HG02981 (cell line): ENCODE measurements at regions not wholly inside any gene's neighbourhood (a gene's known extent, or its start where the extent isn't known, plus 50 kb on each side); places are given as distances from the start of the nearest gene placed in this dataset.
"Not testable (repeated sequence)": the region's sequence is repeated elsewhere in the genome, so short reads cannot be mapped to it uniquely, and the experiment has no call there.

Experiments
- ATAC-seq: cut with Tn5 transposase; IDR thresholded peaks from one replicate; pipeline ENCODE4 v1.9.1; 2021; ENCODE audit warnings: mild to moderate bottlenecking, moderate library complexity; ENCODE audit not compliant: unreplicated experiment

DNA sequence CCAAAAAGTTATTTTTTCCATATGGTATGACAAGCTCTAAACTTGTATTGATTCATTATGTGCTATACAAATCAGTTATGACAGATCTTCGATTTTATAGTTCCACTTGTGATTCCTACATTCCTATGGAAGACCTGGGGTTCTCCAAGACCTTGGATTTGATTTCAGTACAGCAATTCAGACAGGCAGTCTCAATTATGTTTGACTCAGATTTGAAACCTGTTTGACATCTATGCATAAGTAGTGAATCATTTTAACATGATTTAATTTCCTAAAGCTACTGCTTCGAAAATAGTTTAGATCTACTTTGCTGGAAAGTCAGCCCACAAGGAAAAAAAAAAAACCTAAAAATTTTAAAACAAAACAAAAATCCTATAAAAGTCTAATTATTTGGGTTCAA is 820.4 kb downstream of the LUZP2 start:
- no peak for ATAC-seq

DNA sequence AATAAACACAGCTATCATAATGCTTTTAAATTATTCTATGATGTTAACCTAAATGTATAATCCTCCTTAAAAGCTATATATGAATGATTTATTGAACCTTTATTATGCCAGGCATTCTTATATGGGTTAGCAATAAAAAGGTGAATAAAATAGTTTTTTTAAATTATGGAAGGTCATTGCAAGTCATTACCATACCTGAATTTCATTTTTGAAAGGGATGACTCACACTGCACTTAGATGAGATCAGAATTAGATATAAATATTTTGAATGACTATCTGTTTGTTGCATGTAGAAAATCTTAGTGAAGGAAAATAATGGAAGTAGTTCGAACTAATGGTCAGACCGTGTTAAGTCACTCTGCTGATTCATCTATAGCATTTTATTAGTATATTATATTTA is 822.3 kb downstream of the LUZP2 start:
- ATAC-seq = no peak

DNA sequence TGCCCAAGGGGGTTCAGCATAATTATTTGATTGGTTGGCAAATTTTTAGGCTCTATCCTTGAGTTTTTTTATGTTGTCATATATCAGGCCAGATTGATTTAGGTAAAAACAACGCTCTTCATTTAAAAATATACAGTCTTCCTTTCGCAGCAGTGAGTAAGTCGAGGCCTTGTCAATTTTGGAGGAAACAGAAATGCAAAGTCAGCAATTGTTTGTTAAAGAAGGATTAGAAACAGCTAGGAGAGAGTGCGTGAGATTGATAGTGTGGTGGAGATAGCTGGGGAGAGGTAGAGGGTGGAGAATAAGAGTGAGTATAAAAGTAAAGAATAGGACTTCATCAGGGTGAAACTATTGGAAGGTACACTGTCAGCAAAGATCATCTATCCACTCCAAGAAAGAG is 830.8 kb downstream of the LUZP2 start:
- ATAC-seq = no peak

DNA sequence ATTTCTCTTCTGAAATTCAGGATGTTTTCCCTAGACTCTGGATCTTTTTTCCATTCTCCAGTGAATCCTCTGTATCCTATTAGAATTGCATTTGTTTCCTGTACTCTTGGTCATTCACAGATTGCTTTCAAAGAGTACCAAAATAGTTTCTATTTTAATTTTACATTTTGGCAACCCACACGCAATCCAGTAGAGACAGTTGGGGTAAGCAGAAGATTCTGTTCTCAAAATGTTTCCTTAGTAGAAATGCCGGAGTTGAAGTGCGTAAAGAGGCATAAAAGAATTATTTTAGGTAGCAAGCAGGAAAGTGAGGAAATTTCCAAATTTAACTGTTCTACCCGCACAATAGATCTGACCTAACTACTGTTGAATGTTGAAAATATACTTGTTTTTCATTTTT is 842.4 kb downstream of the LUZP2 start:
- no peak for ATAC-seq

DNA sequence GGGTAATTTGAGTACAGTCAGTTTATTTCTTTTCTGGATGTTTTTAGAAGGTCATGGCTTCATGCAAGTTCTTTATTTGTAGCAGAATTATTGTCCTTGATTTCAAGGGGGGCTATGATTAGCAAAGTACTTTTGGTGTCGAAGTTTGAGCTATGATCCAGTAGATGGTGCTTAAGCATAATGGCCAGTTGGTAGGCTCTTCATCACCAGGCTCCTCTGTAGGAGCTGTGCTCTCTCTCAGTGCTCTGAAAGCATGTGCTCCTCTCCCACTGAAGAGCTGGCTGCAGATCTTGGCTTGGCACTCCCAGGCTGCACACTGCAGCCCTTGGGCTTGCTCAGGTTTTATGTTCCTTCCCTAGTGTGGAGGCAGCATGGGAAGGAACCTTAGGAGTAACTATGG is 852.7 kb downstream of the LUZP2 start:
- ATAC-seq = no peak

DNA sequence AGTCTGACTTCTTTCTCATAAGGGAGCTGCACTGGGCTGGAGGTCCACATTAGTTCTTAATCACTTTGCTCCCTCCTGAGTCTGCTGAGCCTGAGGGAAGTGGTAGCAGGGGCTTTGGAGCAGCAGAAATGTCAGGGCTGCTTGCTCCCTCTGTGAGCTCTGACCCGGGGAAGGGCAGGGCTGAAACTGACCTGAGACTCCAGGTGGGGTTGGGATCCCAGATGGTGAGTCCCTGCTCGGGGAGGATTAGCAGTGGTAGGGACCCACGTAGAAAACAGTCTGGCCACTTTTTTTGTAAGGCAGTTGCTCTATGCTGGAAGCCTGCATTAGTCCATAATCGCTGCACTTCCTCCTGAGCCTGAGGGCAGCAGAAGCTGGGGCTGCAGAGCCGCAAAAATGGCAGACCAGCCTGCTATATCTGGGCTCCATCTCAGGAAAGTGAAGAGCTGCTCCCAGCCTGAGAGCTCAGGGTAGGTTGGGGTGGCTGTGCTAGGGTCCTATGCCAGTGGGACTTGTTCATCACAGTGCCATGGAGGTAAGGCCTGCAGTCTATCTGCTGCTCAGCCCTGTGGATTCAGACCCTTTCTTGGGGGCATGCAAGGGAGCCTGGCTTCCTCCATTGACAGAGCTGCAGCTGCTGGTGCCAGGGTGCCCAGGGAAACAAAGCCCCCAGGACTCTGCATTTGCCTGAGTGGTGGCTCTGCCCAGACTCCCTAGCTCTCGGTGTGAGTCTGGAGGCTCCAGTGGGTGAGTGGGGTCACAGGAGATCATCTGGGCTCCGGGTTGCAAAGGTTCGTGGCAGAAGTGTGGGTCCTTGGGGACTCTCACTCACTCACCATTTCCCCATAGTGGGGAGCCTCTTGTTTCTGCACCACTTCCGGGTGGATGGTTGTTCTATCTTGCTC is 854.3 kb downstream of the LUZP2 start:
- no peak for ATAC-seq

DNA sequence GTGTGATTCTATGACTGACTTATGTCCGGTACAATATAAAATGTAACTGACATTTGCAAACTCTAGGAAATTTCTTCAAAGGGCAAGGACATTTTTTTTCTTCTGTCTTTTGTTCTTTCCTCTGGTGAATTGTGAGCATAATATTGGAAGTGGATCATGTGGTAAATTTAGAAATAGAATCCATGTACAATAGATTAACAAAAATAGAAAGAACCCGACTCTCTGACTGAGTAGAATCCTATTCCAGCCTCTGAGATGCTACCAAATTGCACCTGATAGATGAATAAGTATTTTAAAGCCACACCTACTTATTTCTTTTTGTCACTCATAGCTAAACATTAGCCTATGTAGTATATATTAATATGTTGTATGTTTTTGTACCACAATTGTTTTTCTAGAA is 860.3 kb downstream of the LUZP2 start:
- no peak for ATAC-seq

DNA sequence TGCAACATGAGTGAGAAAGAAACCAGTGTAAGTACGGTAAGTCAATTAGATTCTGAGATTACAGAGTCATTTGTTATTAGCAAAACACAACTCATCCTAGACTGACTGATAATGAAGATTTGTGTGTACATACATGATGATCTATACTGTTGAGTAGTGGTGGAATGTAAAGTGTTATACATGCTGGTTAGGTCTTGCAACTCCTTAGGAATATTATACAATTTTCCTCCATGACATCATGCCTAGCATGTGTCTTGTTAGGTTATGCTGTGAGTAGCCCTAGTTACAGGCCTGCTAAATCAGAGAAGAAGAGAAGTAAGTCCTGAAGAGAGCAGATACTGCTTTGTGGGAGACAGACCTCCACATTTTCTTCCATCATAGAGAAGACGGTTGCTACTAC is 880.6 kb downstream of the LUZP2 start:
- no peak for ATAC-seq

DNA sequence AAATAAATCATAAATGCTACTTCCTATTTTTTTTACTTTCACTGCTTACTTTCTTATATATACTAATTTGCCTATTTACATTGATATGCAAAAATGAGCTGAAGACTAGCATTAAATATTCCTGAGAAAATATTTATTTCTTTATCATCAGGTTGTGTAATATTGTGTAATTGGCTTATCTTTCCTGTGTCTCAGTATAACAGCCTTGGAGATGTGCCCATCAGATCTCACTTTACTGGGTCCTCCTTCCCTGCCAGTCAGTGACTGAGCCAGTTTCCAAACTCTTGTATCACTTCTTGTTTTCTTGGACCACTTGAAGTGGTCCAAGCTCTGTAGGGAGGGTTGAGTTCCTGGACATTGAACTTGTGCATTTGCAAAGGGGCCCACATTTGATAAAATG is 900.0 kb downstream of the LUZP2 start:
- ATAC-seq = no peak

DNA sequence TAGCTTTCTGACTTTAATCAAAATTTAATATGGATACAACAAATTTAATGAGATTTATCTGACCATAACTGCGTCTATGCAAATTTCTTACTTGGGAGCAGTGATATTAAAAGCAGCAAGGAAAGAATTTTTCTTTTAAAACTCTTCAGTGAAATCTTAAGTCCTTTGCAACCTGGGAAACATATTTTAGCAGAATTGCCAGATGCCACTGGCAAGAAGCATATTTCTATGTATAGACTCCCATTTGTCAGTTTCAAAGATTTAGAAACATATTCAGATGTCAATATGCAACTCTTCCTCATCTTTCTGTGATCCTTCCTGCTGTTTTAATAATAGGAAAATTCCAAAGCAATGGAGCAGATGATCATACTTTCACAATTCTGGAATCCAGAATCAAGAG is 911.3 kb downstream of the LUZP2 start:
- no peak for ATAC-seq

DNA sequence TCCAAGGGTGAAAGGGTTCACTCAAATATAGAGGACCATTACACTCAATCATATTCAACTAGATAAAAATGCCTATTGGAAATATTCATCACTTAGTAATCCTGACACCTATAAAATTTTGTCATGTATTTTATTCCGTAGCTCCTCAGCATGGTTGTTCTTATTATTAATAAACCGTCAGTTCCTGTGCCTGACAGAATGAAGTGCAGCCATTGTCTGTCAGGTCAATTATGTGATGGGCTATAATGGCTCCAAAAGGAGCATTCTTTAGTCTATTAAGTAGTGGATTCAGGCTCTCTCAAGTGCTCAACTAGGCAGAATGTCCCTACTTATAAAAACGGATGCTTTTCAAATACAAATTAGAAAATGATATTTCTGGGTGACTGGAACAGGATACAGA is 916.1 kb upstream of the ANO3 start:
- no peak for ATAC-seq

DNA sequence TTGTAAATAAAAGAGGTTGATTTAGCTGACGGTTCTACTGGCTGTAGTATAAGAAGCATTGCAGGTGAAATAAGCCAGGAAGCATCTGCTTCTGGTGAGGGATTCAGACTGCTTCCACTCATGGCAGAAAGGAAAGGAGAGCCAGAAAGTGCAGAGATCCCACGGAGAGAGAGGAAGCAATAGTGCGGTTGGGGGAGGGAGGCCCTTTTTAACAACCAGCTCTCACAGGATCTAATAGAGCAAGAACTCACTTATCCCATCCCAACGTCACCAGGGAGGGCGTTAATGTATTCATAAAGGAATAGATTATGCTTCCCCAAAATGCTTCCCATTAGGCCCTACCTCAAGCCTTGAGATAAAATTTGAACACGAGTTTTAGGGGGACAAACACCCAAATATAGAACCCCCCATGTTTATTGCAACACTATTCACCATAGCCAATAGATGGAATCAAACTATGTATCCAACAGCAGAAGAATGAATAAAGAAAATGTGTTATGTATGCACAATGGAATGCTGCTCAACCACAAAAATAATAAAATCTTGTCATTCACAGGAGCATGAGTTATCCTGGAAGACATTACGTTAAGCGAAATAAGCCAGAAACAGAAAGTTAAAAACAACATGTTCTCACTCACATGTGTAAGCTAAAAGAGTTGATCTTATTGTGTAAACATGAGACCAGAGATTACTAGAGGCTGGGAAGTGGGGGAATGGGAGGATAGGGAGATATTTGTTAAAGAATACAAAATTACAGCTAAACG is 908.3 kb upstream of the ANO3 start:
- no peak for ATAC-seq

DNA sequence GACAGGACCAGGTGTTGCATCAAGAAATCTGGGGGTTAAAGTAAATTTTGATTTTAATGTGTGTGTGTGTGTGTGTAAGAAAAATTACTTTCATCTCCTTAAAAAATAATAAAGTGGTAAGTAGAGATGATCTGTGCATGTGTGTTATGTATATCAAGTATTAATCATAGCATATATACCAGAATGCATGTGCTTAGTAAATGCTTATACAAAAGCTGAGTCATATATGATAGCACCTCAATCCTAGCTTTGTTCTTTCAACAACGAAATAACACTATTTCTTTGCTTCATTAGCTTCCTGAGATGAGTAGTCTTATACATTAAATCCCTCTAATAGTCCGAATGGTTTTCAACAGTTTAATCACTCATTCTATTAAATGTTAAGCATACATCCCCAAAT is 899.6 kb upstream of the ANO3 start:
- no peak for ATAC-seq

DNA sequence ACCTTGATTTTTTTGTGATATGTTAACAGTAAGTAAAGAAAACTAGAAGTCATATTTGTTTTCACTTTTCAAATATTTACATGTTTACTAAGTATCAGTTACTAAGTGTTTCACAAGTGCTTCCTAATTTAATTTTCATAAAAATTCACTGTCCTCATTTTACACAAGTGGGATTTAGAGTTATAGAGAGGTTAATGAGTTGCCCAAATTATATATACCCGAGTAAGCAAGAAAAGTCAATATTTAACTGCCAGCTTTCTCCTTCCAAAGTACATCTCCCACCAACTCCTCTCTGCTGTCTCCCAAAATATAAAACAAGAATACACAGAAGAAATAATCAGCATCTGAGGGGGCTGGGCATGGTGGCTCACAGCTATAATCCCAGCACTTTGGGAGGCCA is 896.7 kb upstream of the ANO3 start:
- no peak for ATAC-seq

DNA sequence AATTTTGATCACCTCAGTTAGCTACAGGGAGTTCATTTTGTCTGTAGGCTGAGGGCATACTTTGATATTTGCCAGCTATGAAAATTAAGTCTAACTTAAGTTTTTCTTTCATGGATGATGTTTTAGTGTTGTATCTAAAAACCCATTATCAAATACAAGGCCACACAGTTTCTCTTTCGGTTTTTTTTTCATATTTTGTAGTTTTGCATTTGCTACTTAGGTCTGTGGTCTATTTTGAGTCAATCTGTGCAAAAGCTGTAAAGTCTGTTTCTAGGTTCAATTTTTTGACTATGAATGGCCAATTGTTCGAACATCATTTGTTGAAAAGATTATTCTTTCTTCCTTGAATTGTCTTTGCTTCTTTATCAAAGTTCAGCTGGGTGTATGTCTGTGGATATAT is 895.6 kb upstream of the ANO3 start:
- no peak for ATAC-seq

DNA sequence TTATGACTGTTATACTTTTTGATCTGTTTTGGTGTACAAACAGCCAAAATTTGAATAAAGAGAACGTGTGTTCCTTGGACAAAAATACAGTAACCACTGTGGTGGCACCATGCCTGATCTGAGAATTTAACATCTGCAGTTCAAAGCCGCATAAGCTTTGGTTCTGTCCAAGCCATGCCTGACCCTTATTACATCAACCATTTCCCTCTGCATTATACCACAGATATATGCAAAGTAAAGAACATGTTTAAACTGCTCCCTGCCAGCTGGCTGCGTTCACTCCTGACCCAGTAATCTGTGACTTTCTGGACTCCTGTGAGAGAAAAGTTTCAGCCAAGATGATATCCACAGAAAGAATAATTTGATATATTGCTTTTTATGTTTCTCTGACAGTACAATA is 890.5 kb upstream of the ANO3 start:
- no peak for ATAC-seq

DNA sequence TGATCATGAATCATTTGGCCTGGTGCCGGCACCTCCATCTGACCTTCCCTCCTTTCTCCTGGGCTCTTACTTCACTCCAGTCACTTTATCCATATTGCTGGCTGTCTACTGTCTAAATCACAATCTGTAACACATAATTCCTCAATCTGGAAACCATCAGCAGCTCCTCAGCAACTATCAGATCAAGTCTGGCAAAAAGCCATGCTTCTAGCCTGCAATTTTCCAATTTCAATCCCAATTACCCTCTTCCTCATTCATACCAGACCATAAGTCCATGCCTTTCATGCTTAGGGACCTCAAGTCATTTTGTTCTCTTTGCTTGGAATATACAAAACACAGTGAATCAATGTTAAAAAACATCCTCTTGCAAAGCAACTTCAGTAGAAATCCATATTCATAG is 882.8 kb upstream of the ANO3 start:
- ATAC-seq = no peak

DNA sequence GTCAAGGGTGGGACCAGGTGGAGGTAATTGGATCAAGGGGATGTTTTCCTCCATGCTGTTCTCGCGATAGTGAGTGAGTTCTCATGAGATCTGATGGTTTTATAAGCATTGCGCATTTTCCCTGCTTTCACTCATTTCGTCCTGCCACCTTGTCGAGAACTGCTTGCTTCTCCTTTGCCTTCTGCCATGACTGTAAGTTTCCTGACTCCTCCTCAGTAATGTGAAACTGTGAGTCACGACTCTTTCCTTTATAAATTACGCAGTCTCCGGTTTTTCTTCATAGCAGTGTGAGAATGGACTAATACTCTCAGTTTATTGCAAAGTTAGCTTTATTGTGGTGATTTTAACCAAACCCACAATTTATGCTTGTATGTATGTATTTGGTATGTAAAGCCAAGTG is 878.5 kb upstream of the ANO3 start:
- ATAC-seq = no peak

DNA sequence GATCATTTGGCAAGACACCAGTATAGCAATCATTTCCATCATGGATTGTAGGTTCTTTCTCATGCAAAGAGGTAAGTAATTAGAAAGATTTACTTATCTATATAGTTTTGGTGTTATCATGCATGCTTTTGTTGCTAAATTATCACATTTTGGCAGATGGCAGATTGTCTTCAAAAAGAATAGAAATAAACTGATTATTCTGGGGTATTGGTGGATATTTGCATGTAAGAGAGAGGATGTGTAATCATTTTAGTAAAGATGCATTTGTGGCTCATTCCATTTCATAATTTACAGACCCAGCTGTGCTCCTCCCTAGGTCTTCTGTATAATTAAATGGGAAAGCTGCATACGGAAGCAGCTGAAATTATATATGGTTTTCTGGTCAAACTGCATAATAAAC is 875.7 kb upstream of the ANO3 start:
- no peak for ATAC-seq

DNA sequence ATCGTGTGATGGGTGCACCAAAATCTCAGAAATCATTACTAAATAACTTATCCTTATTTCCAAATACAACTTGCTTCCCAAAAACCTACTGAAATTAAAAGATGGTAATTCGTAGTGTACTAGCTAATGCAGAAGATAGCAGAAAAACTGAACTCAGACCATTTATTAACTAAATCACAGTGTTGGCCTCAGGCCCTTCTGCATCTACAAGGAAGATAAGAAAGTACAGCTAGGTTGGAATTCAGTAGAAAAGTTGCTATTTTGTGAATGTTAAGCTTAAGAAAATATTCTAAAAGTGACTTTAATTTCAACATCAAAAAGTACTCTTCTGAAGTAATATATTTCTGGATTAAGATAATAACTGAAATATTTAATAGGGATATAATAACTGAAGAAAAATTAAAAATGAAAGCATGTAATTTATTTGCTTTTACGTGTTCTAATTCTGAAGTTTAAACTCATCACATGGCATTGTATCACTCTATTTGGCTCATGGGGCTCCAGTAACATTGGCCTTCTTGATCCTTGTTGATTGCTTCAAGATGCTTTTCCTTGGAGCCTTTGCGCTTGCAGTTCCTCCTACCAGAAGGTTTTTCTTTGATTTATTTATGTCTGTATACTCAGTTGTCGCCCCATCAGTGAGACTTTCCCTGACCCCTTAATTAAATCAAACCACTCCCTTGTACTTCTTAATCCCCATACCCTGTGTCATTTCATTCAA is 847.9 kb upstream of the ANO3 start:
- no peak for ATAC-seq

DNA sequence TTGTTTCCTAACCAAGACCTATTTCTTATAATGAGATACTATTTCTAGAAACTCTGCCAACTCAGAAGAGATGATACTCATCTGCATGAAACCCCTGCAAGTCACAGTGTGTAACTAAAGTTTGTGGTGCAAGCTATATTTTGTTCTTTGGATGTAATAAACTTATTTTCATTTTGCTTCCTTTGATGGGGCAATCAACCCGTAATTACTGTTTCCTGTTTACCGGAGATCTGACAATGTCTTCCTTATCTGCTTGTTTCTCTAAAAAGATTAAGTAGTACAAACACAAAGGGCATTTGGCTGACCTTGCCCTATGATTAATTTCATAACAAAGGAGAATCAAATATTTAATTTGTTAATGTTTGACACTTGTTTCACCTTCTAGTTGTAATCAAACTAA is 846.6 kb upstream of the ANO3 start:
- ATAC-seq = no peak

DNA sequence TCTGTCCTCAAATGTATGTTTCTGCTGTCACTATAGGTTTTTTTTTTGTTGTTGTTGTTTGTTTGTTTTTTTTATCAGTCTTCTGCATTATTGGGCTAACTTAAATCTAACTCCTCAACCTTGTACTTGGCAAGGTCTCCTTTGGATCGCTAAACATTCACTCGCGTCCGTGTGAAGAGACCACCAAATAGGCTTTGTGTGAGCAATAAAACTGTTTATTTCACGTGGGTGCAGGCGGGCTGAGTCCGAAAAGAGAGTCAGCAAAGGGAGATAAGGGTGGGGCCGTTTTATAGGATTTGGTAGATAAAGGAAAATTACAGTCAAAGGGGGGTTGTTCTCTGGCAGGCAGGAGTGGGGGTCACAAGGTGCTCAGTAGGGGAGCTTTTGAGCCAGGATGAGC is 845.6 kb upstream of the ANO3 start:
- ATAC-seq = not testable (repeated sequence)
